ENCODE measurements at regions not wholly inside any gene's neighbourhood (a gene's known extent, or its start where the extent isn't known, plus 50 kb on each side); places are given as distances from the start of the nearest gene placed in this dataset.
"Not testable (repeated sequence)": the region's sequence is repeated elsewhere in the genome, so short reads cannot be mapped to it uniquely, and the experiment has no call there.

DNA sequence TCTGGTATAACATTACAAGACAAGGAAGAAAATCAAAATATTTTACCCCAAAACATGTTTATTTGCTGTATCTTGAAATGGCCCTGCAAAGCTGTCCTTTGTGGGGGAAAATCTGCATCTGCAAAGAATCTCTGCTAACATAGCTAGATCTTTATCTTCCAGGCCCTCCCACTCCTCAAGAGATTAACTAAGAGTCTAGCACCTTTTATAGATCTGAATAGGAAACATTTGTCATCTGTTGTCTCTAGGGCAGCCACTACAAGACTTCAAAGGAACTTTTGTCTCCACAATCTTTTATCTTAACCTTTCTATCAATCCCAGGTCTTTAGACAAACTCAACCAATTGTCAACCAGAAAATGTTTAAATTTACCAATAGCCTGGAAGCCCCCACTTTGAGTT, 427.6 kb upstream of the ID2 start:
- Mint-ChIP-seq H3K9me3 (peaks cover 4 to 16% (median 8%) of the 10 kb centered on the region in 7 donors), H3K27me3 (peaks cover 48 to 63% (median 51%) of the 10 kb centered on the region in 3 donors)
- ATAC-seq (ENCODE audit: low read depth in 2 of 2); H3K36me3 Mint-ChIP-seq; H3K27ac Mint-ChIP-seq; H3K4me3 Mint-ChIP-seq; DNase-seq; H3K4me1 Mint-ChIP-seq: not testable (repeated sequence)

DNA sequence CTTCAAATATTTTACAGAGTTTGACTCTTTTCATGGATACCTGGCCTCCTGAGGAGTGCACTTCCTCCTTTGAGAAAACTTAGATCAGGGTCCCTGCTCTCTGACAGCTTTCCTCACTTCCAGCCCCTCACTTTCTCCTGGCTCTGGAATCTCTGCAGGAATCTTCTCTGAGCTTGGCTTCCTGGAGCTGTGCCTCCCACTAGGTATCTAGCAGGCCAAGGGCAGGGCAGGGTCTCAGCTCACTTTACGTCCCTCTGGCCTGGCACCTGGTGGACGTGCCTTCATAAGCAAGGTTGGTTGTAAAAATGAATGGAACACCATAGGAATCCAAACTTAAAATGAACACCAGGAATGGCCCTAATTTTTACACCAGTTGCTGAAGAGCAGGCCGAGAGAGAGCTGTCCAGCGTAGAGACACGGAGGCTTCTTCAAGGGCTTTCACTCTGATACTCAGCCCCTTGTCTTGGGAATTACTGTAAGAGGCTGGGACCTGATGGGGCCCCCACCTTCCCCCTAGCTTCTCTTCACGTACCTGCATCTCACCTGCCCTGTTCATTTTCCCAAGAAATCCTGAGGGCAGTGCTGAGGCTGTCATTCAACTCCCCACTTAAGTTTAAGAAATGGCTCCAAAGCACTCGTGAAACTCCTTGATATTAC, 426.9 kb upstream of the ID2 start:
- no peak for ATAC-seq (ENCODE audit: low read depth in 2 of 2)
- peaks cover 5 to 9% of the 10 kb centered on the region in 2 donors for H3K36me3 Mint-ChIP-seq
- peaks cover 4 to 11% (median 8%) of the 10 kb centered on the region in 7 donors for H3K9me3 Mint-ChIP-seq
- H3K27me3 Mint-ChIP-seq = peaks cover 49 to 63% (median 51%) of the 10 kb centered on the region in 3 donors
- H3K4me1 Mint-ChIP-seq = no peaks in the 10 kb centered on the region
- H3K4me3 Mint-ChIP-seq = no peak overlapping the region
- DNase-seq = no peak
- no peak overlapping the region for H3K27ac Mint-ChIP-seq

DNA sequence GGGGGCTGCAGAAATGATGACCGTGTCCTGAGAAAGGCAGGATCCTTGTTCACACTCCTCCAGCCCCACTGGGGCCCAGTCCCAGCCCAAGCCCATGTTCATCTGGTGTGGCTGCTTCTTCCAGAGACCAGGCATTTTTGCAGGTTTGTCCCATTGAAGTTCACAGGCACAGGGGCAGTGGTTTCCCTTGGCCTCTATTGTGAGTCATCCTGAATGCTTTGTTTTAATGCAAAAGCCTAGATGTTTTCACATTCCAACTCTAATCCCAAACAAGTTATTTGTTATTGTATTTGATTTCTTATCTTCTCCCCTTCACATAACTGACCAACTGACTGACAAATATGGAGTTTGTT, 426.4 kb upstream of the ID2 start:
- Mint-ChIP-seq H3K4me1 (no peaks in the 10 kb centered on the region), H3K4me3 (no peak overlapping the region), H3K36me3 (peaks cover 4 to 5% of the 10 kb centered on the region in 2 donors), H3K27me3 (peaks cover 51 to 61% (median 52%) of the 10 kb centered on the region in 3 donors), H3K9me3 (peaks cover 2 to 6% (median 5%) of the 10 kb centered on the region in 7 donors), H3K27ac (no peak overlapping the region)
- ATAC-seq (ENCODE audit: low read depth in 2 of 2) (no peak), DNase-seq (no peak)

DNA sequence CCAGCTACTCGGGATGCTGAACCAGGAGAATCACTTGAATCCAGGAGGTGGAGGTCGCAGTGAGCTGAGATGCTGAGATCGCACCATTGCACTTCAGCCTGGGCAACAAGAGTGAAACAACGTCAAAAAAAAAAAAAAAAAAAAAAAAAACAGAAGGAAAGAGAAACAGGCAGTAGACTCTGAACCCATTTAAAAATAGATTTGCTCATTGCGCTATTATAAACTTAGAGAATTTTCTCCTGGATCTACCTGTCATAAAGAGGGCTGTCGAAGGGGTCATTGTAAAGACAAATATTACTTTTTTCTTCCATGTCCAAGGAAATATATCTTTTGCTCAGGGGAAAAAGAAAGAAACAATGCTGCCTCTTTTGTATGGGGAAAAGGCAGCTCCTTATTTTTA, 425.0 kb upstream of the ID2 start:
- Mint-ChIP-seq H3K27ac (no peak overlapping the region), H3K27me3 (peaks cover 47 to 53% (median 52%) of the 10 kb centered on the region in 3 donors), H3K9me3 (no peaks in the 10 kb centered on the region), H3K4me3 (no peak overlapping the region), H3K4me1 (no peaks in the 10 kb centered on the region), H3K36me3 (no peaks in the 10 kb centered on the region)
- DNase-seq (no peak), ATAC-seq (ENCODE audit: low read depth in 2 of 2) (no peak)

DNA sequence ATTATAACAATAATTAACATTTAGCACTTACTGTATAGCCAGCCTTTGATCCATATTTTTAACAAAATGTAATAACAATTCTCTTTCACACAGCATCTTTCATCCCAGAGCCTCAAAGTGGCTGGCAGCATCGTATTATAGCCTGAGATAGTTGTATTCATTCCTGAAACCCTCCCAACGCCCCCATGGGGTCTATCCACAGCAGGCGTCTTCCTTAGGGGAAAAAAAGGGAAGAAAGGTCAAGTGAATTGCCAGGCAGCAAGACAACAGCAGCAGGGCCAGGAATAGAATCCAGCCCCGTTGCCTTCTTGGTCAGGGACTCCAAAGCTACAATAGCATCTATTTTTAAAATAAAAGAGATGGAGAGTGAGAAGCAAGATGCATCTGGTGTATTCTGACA, 424.4 kb upstream of the ID2 start:
- Mint-ChIP-seq H3K36me3 (no peaks in the 10 kb centered on the region), H3K27ac (no peak overlapping the region), H3K4me3 (no peak overlapping the region), H3K27me3 (peaks cover 48 to 50% (median 50%) of the 10 kb centered on the region in 3 donors), H3K9me3 (no peaks in the 10 kb centered on the region), H3K4me1 (no peaks in the 10 kb centered on the region)
- no peak for ATAC-seq (ENCODE audit: low read depth in 2 of 2)
- no peak for DNase-seq

DNA sequence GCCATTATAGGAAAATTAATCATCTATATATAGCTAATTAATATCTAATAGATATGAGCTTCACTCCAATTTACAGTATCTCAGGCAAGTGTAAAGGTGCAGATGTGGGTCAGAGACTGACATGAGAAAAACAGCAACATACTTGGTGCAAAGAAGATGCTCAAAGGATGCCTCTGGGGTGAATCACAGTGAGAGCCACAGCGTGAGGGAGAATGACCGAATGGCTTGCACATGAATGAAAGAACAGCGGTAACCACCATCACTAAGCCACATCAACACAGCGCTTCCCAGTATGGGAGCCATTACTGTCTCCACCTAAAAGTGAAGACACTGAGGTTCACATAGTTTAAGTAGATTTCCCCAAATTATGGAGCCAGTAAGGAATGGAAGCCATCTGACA, 423.4 kb upstream of the ID2 start:
- H3K4me1 Mint-ChIP-seq = no peaks in the 10 kb centered on the region
- no peaks in the 10 kb centered on the region for H3K9me3 Mint-ChIP-seq
- no peak overlapping the region for H3K4me3 Mint-ChIP-seq
- peaks cover 48 to 50% (median 49%) of the 10 kb centered on the region in 3 donors for H3K27me3 Mint-ChIP-seq
- ATAC-seq (ENCODE audit: low read depth in 2 of 2) = no peak
- H3K36me3 Mint-ChIP-seq = no peaks in the 10 kb centered on the region
- no peak for DNase-seq
- H3K27ac Mint-ChIP-seq = no peak overlapping the region

DNA sequence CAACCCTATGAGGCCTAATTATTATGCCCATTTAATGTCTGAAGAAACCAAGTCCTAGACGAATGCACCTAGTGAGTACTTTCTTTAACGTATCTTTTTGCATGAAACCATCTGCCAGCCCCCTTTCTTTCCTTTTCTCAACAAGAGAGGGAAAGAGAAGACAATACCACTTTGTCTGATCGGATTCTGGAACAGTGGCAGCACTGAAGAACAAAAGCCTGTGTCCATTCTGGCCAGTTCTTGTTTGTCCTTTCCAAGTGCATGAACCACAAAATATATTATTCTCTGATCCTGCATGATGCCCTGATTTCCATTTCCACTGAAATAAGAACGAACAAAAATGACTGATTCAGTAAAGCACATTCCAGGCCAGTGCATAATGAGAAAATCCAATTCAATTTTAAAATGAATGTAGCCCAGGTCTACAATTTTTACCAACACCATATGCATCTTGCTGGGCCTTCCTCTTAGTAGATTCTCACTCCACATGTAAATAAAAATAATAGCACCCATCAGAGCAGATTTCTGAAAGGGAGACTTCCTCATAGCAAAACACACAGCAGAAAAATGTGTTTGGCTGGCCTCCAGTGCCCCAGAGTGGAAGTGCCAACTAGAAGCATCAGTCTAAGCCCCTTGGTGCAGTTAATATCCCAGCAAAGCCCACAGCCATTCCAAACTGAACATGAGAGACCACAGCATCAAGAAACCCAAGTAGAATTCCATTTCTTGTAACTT, 422.6 kb upstream of the ID2 start:
- no peak overlapping the region for H3K27ac Mint-ChIP-seq
- no peaks in the 10 kb centered on the region for H3K4me1 Mint-ChIP-seq

DNA sequence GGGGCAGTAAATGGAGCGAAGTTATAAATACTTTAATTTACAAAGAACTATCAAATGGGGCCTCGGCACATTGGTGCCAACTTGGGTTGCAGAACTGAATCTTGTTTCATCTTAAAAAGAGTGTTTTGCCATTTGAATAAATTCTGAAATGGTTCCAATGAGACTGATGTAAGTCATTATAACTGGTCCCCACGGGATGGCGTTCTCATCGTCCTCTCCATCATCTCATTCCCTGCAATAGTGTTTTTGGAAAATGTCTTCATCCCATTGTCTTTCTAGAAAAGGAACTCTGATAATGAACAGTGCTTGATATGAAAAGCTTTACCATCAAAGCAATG, 422.0 kb upstream of the ID2 start:
- ATAC-seq (ENCODE audit: low read depth in 2 of 2) (no peak), DNase-seq (no peak)
- Mint-ChIP-seq H3K36me3 (peaks cover 0 to 6% of the 10 kb centered on the region in 2 donors), H3K27ac (no peak overlapping the region), H3K9me3 (no peaks in the 10 kb centered on the region), H3K4me1 (no peaks in the 10 kb centered on the region), H3K27me3 (peaks cover 46 to 49% (median 46%) of the 10 kb centered on the region in 3 donors), H3K4me3 (no peak overlapping the region)

More for the DNA sequence above, 422.6 kb upstream of the ID2 start:
- DNase-seq = no peak
- Mint-ChIP-seq H3K36me3 (peaks cover 0 to 6% of the 10 kb centered on the region in 2 donors), H3K9me3 (no peaks in the 10 kb centered on the region), H3K27me3 (peaks cover 47 to 49% (median 48%) of the 10 kb centered on the region in 3 donors), H3K4me3 (no peak overlapping the region)
- ATAC-seq (ENCODE audit: low read depth in 2 of 2) = no peak

DNA sequence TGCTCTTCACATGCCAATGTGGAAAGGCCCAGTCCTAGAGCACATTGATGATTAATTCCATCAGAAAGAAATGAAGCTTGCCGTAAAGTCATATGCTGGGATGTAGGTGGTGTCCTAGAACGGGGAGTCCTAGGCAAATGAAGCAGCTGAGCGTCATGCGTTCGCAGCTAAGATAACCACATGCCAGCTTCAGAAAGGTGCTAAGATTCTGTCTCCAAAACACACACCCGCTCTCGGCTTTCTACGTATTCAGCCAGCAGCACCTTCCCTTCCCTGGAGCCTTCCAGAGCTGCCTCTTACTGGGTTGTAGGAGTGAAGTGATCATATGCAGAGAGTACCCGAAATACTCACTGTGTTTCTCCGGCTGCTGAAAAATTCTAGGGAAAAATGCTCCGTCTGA, 421.6 kb upstream of the ID2 start:
- Mint-ChIP-seq H3K27ac (no peak overlapping the region), H3K4me3 (no peak overlapping the region), H3K9me3 (no peaks in the 10 kb centered on the region), H3K4me1 (no peaks in the 10 kb centered on the region), H3K27me3 (peaks cover 45 to 48% (median 46%) of the 10 kb centered on the region in 3 donors), H3K36me3 (peaks cover 0 to 6% of the 10 kb centered on the region in 2 donors)
- DNase-seq = no peak
- ATAC-seq (ENCODE audit: low read depth in 2 of 2) = no peak

DNA sequence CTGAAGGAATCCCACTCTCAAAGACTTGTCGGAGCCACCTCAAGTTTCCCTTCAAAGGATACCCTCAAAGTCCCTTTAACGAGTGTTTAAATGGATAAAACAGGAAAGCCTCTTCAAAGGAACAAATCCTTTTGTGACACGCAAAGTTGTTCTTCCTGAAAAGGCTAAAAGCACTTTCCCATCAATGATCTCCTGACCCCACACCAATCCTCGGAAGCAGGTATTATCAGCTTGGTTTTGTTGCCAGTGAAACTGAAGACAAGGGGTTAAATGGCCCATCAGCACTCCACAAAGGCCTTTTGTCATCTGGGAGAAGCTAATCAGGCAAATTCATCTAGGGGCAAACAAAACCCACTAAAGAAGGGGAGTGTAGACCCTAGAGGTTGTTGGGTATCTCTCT, 418.0 kb upstream of the ID2 start:
- H3K36me3 Mint-ChIP-seq = peaks cover 0 to 6% of the 10 kb centered on the region in 2 donors
- H3K4me3 Mint-ChIP-seq = no peak overlapping the region
- DNase-seq (no peak), ATAC-seq (ENCODE audit: low read depth in 2 of 2) (no peak)
- H3K27me3 Mint-ChIP-seq = peaks cover 18 to 44% (median 29%) of the 10 kb centered on the region in 3 donors
- H3K4me1 Mint-ChIP-seq = no peaks in the 10 kb centered on the region
- no peak overlapping the region for H3K27ac Mint-ChIP-seq
- no peaks in the 10 kb centered on the region for H3K9me3 Mint-ChIP-seq

DNA sequence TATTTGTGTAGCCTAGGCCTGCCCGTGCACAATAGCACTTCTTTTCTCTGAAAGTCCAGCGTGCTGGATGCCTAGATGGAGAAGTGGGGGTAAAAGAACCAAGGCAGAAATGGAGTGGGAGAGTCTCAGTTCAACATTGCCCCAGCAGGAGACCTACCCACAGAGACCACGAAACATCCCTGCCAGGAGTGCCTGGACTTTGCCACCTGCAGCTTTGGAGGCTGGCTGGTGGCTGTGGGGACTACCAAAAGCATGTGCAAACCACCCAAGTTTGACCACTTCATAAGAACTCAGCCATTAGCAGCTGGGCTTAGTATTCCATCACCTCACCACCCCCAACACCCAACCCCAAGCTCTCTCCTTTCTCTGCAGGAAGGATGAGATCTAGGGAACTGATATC, 416.9 kb upstream of the ID2 start:
- DNase-seq (no peak), ATAC-seq (ENCODE audit: low read depth in 2 of 2) (no peak)
- no peak overlapping the region for H3K4me3 Mint-ChIP-seq
- no peaks in the 10 kb centered on the region for H3K4me1 Mint-ChIP-seq
- peaks cover 0 to 6% of the 10 kb centered on the region in 2 donors for H3K36me3 Mint-ChIP-seq
- peaks cover 17 to 43% (median 28%) of the 10 kb centered on the region in 3 donors for H3K27me3 Mint-ChIP-seq
- no peak overlapping the region for H3K27ac Mint-ChIP-seq
- H3K9me3 Mint-ChIP-seq = no peaks in the 10 kb centered on the region

DNA sequence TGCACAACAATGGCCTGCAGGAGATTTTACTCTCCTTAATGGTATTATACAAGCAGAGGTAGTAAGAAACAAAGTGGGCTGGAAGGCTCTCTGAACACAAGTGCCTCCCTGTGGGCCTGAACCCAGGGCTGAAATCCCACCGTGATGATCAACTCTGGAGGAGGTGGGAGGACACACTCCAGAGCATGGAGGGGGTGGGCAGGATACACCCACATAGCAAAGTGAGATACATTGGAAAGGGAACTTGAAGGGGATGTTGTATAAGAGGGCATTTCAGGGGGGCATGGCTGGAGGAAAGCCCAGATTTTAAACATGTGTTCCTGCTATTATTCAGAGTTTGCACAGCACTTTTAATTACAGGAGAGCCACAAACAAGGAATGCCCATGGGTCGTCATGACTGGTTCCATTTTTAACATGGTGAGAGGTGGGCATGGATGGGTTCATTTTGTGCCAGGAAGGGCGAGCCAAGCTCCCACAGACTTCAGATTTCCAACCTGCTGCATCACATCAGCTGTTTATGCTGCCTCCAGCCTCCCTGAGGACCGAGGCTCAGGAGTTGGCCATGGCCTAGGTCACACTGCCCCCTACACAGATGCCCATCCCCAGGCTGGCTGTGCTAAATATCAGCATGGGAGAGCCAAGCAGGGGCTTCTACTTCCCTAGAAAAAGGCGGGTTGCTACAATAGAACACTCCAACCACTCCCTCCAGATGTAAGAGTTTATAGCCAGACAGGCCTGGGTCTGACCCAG, 416.2 kb upstream of the ID2 start:
- Mint-ChIP-seq H3K36me3 (peaks cover 0 to 6% of the 10 kb centered on the region in 2 donors), H3K27ac (no peak overlapping the region), H3K9me3 (no peaks in the 10 kb centered on the region), H3K4me3 (no peak overlapping the region), H3K4me1 (no peaks in the 10 kb centered on the region), H3K27me3 (peaks cover 17 to 41% (median 22%) of the 10 kb centered on the region in 3 donors)
- DNase-seq (no peak), ATAC-seq (ENCODE audit: low read depth in 2 of 2) (no peak)

DNA sequence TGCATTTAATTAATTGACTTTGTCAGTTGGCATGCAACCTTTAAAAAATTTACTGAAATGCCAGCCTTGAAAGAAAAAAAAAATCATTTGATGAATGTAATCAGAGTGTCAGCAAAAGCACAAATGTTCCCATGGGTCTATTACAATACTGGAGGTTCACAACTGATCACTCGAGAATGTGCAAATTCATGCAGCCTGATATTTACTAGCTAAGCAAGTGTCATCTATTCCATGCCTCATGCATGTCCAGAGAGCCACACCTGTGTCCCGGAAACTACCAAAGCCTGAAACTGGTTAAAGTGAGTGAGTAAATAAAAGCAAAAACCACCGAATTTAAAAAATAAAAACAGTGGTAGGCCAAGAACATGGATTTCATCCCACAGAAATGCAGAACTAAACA, 415.3 kb upstream of the ID2 start:
- Mint-ChIP-seq H3K4me1 (no peaks in the 10 kb centered on the region), H3K27ac (no peak overlapping the region), H3K4me3 (no peak overlapping the region), H3K36me3 (peaks cover 0 to 6% of the 10 kb centered on the region in 2 donors), H3K9me3 (no peaks in the 10 kb centered on the region), H3K27me3 (peaks cover 24 to 50% (median 24%) of the 10 kb centered on the region in 3 donors)
- DNase-seq (no peak), ATAC-seq (ENCODE audit: low read depth in 2 of 2) (no peak)

DNA sequence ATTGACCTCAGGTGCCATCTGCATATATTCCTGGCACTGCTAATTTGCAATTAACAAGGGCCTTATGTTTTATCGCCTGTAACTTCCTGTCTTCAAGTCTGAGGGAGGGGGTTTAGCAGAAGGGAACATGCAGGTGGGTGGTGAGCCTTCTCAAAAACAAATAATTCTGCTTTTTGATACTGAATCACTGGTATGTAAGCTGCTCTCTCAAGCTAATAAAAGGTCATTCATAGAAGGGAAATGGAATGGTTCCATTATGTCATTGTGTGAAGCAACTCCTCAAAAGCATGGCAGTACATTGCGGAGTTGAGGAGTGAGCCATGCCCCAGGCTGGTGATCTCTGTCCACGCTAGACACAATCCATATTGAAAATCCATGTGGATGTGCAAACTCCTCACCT, 414.8 kb upstream of the ID2 start:
- Mint-ChIP-seq H3K36me3 (peaks cover 0 to 6% of the 10 kb centered on the region in 2 donors), H3K27ac (no peak overlapping the region)

More for the DNA sequence above, 414.8 kb upstream of the ID2 start:
- Mint-ChIP-seq H3K9me3 (no peaks in the 10 kb centered on the region), H3K4me3 (no peak overlapping the region), H3K27me3 (peaks cover 27 to 54% (median 29%) of the 10 kb centered on the region in 3 donors), H3K4me1 (no peaks in the 10 kb centered on the region)
- ATAC-seq (ENCODE audit: low read depth in 2 of 2) = no peak
- DNase-seq = no peak
